ENCODE measurements at regions not wholly inside any gene's neighbourhood (a gene's known extent, or its start where the extent isn't known, plus 50 kb on each side); places are given as distances from the start of the nearest gene placed in this dataset.
A peak's percentile ranks its signal among the peaks of the same experiment; 100 is the strongest.

DNA sequence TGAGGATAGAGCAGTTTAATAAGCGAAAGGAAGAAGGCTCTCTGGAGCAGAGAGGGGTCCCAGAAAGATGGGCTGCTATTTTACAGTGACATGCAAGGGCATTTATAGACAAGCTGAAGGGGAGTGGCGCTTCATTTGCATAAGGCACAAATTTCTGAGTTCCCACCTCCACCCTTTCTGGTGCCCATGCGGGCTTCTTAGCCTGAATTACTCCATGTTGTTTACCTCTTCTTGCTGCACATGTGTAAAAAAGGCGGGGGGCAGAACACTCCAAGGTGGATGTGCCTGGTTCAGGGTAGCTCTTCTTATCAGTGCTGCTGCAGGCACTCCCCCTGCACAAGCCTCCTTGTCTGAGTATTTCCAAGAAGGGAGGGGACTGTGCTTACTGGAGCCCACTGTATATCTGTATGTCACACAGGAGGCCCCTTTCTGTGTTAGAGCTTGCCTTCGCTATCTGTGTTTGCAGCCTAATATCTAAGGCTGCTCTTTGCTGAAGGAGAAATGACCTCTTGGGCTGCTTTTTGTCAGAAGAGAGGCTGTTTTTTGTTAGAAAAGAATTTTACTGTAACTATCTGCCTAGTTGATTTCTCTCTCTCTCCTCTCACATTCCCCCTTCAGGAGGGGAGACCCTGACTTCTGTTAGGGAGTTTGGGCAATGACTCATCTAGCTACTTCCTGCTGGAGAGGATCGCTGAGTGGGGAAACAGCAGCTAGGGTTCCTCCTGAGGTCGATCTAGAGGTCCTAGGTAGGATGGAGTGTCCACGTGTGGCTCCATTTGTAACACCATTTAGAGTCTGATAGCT is 1057.0 kb upstream of the CNTN5 start:
- peak; percentile 41 for DNase-seq (ENCODE audit: low read depth)
- no peak for TF ChIP-seq MAX (IDR thresholded peaks at IDR 0.05; ENCODE audit: low read depth, low read length)
- TF ChIP-seq CTCF (IDR thresholded peaks at IDR 0.05; ENCODE audit: low read depth, low read length): no peak
- TF ChIP-seq MYC (IDR thresholded peaks at IDR 0.05; ENCODE audit: low read depth, low read length): no peak
- TF ChIP-seq POLR2A (IDR thresholded peaks at IDR 0.05; ENCODE audit: extremely low read depth, insufficient read length): no peak
- no peak overlapping the region for H3K4me3 ChIP-seq (ENCODE audit: low read depth, low read length)

DNA sequence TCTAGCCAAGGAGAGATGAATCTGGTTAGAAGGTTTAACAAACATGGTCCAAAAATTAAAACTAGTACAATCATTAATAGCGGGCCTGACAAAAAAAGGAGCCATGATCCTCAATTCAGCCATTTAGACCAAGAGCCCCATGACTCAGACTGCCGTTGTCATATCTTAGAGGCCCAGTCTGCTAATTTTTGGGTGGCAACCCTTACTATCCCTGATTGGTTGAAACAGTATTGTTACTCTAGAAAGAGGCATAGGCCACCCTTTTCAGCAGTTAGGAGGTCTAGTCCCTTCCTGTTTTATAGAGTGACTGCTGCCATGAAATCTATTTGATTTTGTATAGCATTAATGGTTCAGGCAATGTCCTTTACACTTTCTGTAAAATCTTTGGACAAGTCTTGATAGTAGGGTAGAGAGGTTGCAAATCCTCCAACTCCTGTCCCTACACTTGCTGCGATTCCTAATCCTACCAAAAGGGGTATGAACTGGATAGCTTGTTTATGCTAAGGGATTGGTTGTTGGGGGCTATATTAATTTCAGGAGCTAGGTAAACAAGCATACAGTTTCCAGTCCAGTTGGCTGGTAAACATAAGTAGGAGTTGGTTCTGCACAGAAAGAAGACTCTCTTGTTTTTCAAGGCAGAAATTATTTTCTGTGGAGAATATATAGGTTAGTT is 1056.3 kb upstream of the CNTN5 start:
- TF ChIP-seq POLR2A (IDR thresholded peaks at IDR 0.05; ENCODE audit: extremely low read depth, insufficient read length) (no peak), CTCF (IDR thresholded peaks at IDR 0.05; ENCODE audit: low read depth, low read length) (no peak), MYC (IDR thresholded peaks at IDR 0.05; ENCODE audit: low read depth, low read length) (no peak), MAX (IDR thresholded peaks at IDR 0.05; ENCODE audit: low read depth, low read length) (no peak)
- no peak overlapping the region for H3K4me3 ChIP-seq (ENCODE audit: low read depth, low read length)
- DNase-seq (ENCODE audit: low read depth): peak; percentile 14

DNA sequence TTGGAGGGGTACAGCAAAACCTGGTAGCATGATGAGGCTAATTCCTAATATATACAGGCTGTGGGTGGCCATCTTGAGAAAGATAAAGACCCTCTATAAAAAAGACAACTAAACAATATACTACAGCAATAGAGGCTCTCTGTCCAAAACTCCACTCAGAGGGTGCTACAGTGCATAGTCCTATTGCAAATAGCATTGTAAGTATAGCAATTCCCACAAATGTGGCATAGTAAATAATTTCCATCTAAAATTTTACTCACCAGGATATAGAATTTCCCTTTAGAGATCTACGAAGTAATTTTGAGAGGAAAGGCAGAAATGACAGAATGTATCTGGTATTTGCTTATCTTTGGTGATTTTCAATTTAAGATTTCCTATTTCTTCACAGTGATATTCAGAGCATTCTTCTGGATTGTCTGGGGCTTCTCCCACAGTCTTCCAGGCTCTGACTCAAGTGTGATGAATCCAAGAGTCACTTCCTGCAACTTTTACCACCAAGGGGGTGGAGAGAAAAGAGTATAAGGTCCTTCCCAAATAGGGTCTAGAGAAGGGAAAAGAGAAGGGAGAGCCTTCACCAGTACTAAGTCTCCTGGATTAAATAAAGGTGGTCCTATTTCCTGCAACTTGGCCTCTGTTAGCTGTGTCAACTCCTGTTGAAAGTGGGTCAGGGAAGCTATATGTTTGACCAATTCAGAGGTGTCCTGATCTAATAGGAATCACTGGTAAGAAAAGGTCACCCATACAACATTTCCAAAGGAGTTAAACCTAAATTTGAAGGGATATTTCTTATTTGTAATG is 1054.7 kb upstream of the CNTN5 start:
- H3K4me3 ChIP-seq (ENCODE audit: low read depth, low read length): no peak overlapping the region
- DNase-seq (ENCODE audit: low read depth): no peak
- TF ChIP-seq CTCF (IDR thresholded peaks at IDR 0.05; ENCODE audit: low read depth, low read length) (no peak), MAX (IDR thresholded peaks at IDR 0.05; ENCODE audit: low read depth, low read length) (no peak), POLR2A (IDR thresholded peaks at IDR 0.05; ENCODE audit: extremely low read depth, insufficient read length) (no peak)

DNA sequence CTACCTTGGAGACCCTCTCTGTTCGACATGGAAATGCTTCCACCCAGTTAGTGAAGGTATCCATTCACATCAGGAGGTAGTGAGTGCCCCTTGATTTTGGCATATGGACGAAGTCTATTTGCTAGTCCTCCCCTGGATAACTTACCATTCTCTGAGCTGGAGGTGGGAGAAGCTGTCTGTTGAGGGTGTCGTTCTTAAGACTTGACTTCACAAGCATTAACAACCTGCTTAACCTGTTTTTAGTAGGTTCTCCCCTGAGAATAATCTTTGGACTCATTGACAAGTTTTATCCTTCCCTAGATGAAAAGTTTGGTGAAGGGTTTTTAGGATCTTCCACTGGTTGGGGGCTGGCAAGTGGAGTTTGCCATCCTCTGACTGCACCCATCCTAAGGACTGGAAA is 1053.8 kb upstream of the CNTN5 start:
- TF ChIP-seq MAX (IDR thresholded peaks at IDR 0.05; ENCODE audit: low read depth, low read length) (no peak), POLR2A (IDR thresholded peaks at IDR 0.05; ENCODE audit: extremely low read depth, insufficient read length) (no peak), MYC (IDR thresholded peaks at IDR 0.05; ENCODE audit: low read depth, low read length) (no peak), CTCF (IDR thresholded peaks at IDR 0.05; ENCODE audit: low read depth, low read length) (no peak)
- DNase-seq (ENCODE audit: low read depth): no peak

DNA sequence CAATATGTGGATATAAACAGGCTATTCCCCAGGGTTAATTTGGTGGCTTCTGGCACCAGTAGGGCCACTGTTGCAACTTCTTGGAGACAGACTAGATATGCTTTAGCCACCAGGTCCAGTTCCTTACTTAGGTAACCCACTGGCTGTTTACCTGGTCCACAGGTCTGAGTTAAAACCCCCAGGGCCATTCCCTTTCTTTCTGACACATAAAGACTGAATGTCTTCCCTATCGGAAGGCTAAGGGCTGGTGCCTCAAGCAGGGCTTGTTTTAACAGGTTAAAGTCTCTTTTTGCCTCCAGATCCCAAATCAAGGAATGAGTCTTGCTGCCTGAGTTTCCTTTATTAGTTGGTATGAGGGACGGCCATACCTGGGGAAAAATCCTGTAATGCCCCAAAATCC is 1052.7 kb upstream of the CNTN5 start:
- no peak for DNase-seq (ENCODE audit: low read depth)
- H3K4me3 ChIP-seq (ENCODE audit: low read depth, low read length): no peak overlapping the region
- TF ChIP-seq POLR2A (IDR thresholded peaks at IDR 0.05; ENCODE audit: extremely low read depth, insufficient read length): no peak
- no peak for TF ChIP-seq CTCF (IDR thresholded peaks at IDR 0.05; ENCODE audit: low read depth, low read length)
- no peak for TF ChIP-seq MAX (IDR thresholded peaks at IDR 0.05; ENCODE audit: low read depth, low read length)

More for the DNA sequence above, 1053.8 kb upstream of the CNTN5 start:
- no peak overlapping the region for H3K4me3 ChIP-seq (ENCODE audit: low read depth, low read length)

Measured in NB4 (cell line).